CD4-positive, alpha-beta T cell treated with Interleukin-21 for 1 hour (primary cell): ENCODE measurements at regions not wholly inside any gene's neighbourhood (a gene's known extent, or its start where the extent isn't known, plus 50 kb on each side); places are given as distances from the start of the nearest gene placed in this dataset.
"Not testable (repeated sequence)": the region's sequence is repeated elsewhere in the genome, so short reads cannot be mapped to it uniquely, and the experiment has no call there.

Experiments used
- DNase-seq: peaks from one replicate; pipeline ENCODE4 v3.0.0-alpha.2; 2020

GRCh38 chr2:194725169-194725568 lies 931.9 kb upstream of the SLC39A10 start:
- no peak for DNase-seq

GRCh38 chr2:194723446-194723845 lies 933.6 kb upstream of the SLC39A10 start:
- DNase-seq: no peak

GRCh38 chr2:194721227-194721626 lies 935.8 kb upstream of the SLC39A10 start:
- no peak for DNase-seq

- DNase-seq: no peak
Measured at GRCh38 chr2:194720462-194720861, 936.6 kb upstream of the SLC39A10 start.

- no peak for DNase-seq
Measured at GRCh38 chr2:194718881-194719280, 938.1 kb upstream of the SLC39A10 start.

- no peak for DNase-seq
Measured at GRCh38 chr2:194714541-194714940, 942.5 kb upstream of the SLC39A10 start.

GRCh38 chr2:194709840-194710239 lies 947.2 kb upstream of the SLC39A10 start:
- DNase-seq: no peak

GRCh38 chr2:194706179-194706578 lies 950.8 kb upstream of the SLC39A10 start:
- DNase-seq: no peak

- DNase-seq: no peak
Measured at GRCh38 chr2:194705398-194705797, 951.6 kb upstream of the SLC39A10 start.

GRCh38 chr2:194700726-194701125 lies 956.3 kb upstream of the SLC39A10 start:
- no peak for DNase-seq

GRCh38 chr2:194700116-194700515 lies 956.9 kb upstream of the SLC39A10 start:
- no peak for DNase-seq

- DNase-seq: no peak
Measured at GRCh38 chr2:194698012-194698411, 959.0 kb upstream of the SLC39A10 start.

- DNase-seq: no peak
Measured at GRCh38 chr2:194697439-194697838, 959.6 kb upstream of the SLC39A10 start.

- DNase-seq: no peak
Measured at GRCh38 chr2:194696690-194697089, 960.3 kb upstream of the SLC39A10 start.

GRCh38 chr2:194686569-194686968 lies 970.5 kb upstream of the SLC39A10 start:
- DNase-seq: no peak

- no peak for DNase-seq
Measured at GRCh38 chr2:194674043-194674442, 983.0 kb upstream of the SLC39A10 start.

GRCh38 chr2:194672994-194673393 lies 984.0 kb upstream of the SLC39A10 start:
- no peak for DNase-seq

GRCh38 chr2:194661431-194661830 lies 995.6 kb upstream of the SLC39A10 start:
- DNase-seq: no peak

- not testable (repeated sequence) for DNase-seq
Measured at GRCh38 chr2:194639057-194639456, 1018.0 kb upstream of the SLC39A10 start.

- no peak for DNase-seq
Measured at GRCh38 chr2:194621945-194622344, 1035.1 kb upstream of the SLC39A10 start.

- DNase-seq: no peak
Measured at GRCh38 chr2:194619366-194619765, 1037.7 kb upstream of the SLC39A10 start.

- no peak for DNase-seq
Measured at GRCh38 chr2:194618432-194618831, 1038.6 kb upstream of the SLC39A10 start.

- DNase-seq: no peak
Measured at GRCh38 chr2:194616334-194616733, 1040.7 kb upstream of the SLC39A10 start.

- DNase-seq: no peak
Measured at GRCh38 chr2:194610297-194610696, 1046.7 kb upstream of the SLC39A10 start.

- DNase-seq: no peak
Measured at GRCh38 chr2:194603429-194603828, 1053.6 kb upstream of the SLC39A10 start.

- DNase-seq: no peak
Measured at GRCh38 chr2:194602750-194603149, 1054.3 kb upstream of the SLC39A10 start.
